Neural cell (in vitro differentiated cells): ENCODE measurements at regions not wholly inside any gene's neighbourhood (a gene's known extent, or its start where the extent isn't known, plus 50 kb on each side); places are given as distances from the start of the nearest gene placed in this dataset.

Experiments
- CTCF ChIP-seq: fragments of 450-650 bp; IDR thresholded peaks from 2 replicates; pipeline ENCODE4 v1.5.1; 2014; ENCODE audit warnings: antibody characterized with exemption, mild to moderate bottlenecking, moderate library complexity; ENCODE audit not compliant: poor library complexity, severe bottlenecking
- EZH2 ChIP-seq: fragments of 200-600, 300-800 bp; shearing (Covaris generic), sonication (generic); IDR thresholded peaks from 2 replicates; pipeline ENCODE4 v1.6.1; 2014; ENCODE audit warnings: antibody characterized with exemption, low read length, borderline replicate concordance, mild to moderate bottlenecking; ENCODE audit not compliant: insufficient read depth, poor library complexity, severe bottlenecking
- REST ChIP-seq: IDR thresholded peaks from 2 replicates; pipeline ENCODE4 v1.6.1; 2012; ENCODE audit warnings: borderline replicate concordance
- TAF1 ChIP-seq: IDR thresholded peaks from 2 replicates; pipeline ENCODE4 v1.6.1; 2012; ENCODE audit warnings: low read depth

GRCh38 chr11:131219646-131220045 is 150.8 kb upstream of the NTM start:
- TF ChIP-seq REST (no peak), CTCF (no peak), EZH2 (no peak), TAF1 (no peak)
